Vagina (tissue), 2 donors: ENCODE measurements at regions not wholly inside any gene's neighbourhood (a gene's known extent, or its start where the extent isn't known, plus 50 kb on each side); places are given as distances from the start of the nearest gene placed in this dataset.

Experiments used
- CTCF ChIP-seq, 3 experiments: fragments of 450-650 bp in 2 of 3; fragments of 200-600 bp in 1 of 3; sonication (generic) in 1 of 3; IDR thresholded peaks; one replicate each; pipeline ENCODE4 v1.5.1; 2017 to 2019; ENCODE audit warnings: antibody characterized with exemption in 3 of 3, mild to moderate bottlenecking in 2 of 3, moderate library complexity in 2 of 3
- POLR2A ChIP-seq, 2 donors: fragments of 450-650 bp; IDR thresholded peaks; one replicate each; pipeline ENCODE4 v1.6.1; 2017; ENCODE audit warnings: antibody characterized with exemption in 2 of 2, mild to moderate bottlenecking in 2 of 2, moderate library complexity in 2 of 2
- POLR2AphosphoS5 ChIP-seq, 2 donors: sonication (generic); formaldehyde crosslinking; IDR thresholded peaks; one replicate each; pipeline ENCODE4 v1.9.0; 2017; ENCODE audit warnings: antibody characterized with exemption in 2 of 2, mild to moderate bottlenecking in 2 of 2, low read depth in 1 of 2; ENCODE audit not compliant: insufficient read depth in 1 of 2

- TF ChIP-seq POLR2A (IDR thresholded peaks at IDR 0.05) (no peak), CTCF (IDR thresholded peaks at IDR 0.05) (no peak), POLR2AphosphoS5 (IDR thresholded peaks at IDR 0.05; ENCODE audit: insufficient read depth in 1 of 2, low read depth in 1 of 2) (no peak)
Measured at GRCh38 chr20:1838556-1839279, 56.5 kb upstream of the SIRPA start.
